Activated naive CD4-positive, alpha-beta T cell treated with anti-CD3 and anti-CD28 coated beads, Interleukin-2, amount 10 ng/mL, durations not matched to agents 7 days and 5 days (primary cell): ENCODE measurements at regions not wholly inside any gene's neighbourhood (a gene's known extent, or its start where the extent isn't known, plus 50 kb on each side); places are given as distances from the start of the nearest gene placed in this dataset.

Source experiments
- CTCF ChIA-PET: fragments of 350-600 bp; sonication (Branson Sonifier 250); formaldehyde crosslinking; loops from one replicate; lab custom pipeline; 2021; ENCODE audit warnings: antibody characterized with exemption; lab: Charles Lee
- DNase-seq: peaks from one replicate; pipeline ENCODE4 v3.0.0-alpha.2; 2020
- H3K27ac Mint-ChIP-seq: one replicate; pipeline ENCODE4 v1.8.0; 2021; ENCODE audit warnings: mild to moderate bottlenecking, moderate library complexity, mixed read lengths
- H3K27me3 Mint-ChIP-seq: one replicate; pipeline ENCODE4 v1.8.0; 2021; ENCODE audit warnings: mild to moderate bottlenecking, mixed read lengths
- H3K36me3 Mint-ChIP-seq: one replicate; pipeline ENCODE4 v1.8.0; 2021; ENCODE audit warnings: mixed read lengths
- H3K4me1 Mint-ChIP-seq: one replicate; pipeline ENCODE4 v1.8.0; 2021; ENCODE audit warnings: mixed read lengths
- H3K4me3 Mint-ChIP-seq: one replicate; pipeline ENCODE4 v1.8.0; 2021; ENCODE audit warnings: mild to moderate bottlenecking, moderate library complexity, mixed read lengths
- H3K9me3 Mint-ChIP-seq: one replicate; pipeline ENCODE4 v1.8.0; 2021; ENCODE audit warnings: mixed read lengths

- peaks cover 11% of the 10 kb centered on the region for H3K4me1 Mint-ChIP-seq
- CTCF ChIA-PET = no interaction called here
- H3K27ac Mint-ChIP-seq = no peak overlapping the region
- peaks cover 3% of the 10 kb centered on the region for H3K27me3 Mint-ChIP-seq
- H3K4me3 Mint-ChIP-seq = no peak overlapping the region
- H3K36me3 Mint-ChIP-seq = no peaks in the 10 kb centered on the region
- no peak for DNase-seq
- H3K9me3 Mint-ChIP-seq = no peaks in the 10 kb centered on the region
Measured at GRCh38 chr14:58752771-58753201, 115.0 kb downstream of the DACT1 start.

DNA sequence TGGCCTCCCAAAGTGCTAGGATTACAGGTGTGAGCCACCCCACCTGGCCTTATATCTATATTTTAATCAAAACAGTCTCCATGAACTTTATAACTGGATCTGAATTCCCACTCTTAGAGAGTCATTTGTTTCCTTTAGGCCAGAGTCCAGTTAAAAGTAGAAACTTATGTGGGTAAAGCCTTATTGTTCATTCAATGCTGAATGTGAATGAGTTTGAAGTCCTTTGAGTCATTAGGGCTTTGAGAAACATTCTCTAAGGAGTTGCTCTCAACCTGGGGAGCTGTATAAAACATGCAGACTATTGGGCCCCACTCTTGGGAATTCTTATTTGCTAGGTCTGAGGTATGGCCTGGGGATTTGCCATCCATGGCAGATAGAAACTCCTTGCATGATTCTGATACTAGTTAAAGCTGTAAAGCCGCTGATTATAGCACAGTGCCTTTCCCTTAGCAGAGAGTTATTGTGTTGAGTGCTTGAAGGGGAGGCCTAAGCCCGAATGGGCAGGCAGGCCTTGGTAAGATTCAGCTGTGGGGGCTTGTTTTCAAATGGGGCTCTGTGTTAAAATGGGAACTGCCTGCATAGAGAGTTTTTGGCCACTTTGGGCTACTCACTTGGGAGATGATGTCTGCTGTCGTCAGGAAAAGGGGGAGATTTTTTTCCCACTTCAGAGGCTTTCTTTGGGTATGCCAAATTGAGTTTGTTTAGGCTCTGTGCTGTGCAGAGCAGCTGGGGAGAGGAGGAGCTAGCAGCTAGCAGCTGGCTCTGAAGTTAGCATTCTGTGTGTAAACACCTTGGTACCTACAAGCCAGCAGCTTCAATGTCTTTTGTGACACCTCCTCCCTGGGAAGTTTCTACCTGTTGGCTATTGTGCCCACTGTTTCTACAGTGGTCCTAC lies 117.5 kb downstream of the DACT1 start:
- H3K9me3 Mint-ChIP-seq = no peaks in the 10 kb centered on the region
- no peaks in the 10 kb centered on the region for H3K36me3 Mint-ChIP-seq
- H3K4me3 Mint-ChIP-seq = no peak overlapping the region
- no peak overlapping the region for H3K27ac Mint-ChIP-seq
- peaks cover 3% of the 10 kb centered on the region for H3K27me3 Mint-ChIP-seq
- DNase-seq = no peak
- H3K4me1 Mint-ChIP-seq = no peaks in the 10 kb centered on the region
- CTCF ChIA-PET = no interaction called here

DNA sequence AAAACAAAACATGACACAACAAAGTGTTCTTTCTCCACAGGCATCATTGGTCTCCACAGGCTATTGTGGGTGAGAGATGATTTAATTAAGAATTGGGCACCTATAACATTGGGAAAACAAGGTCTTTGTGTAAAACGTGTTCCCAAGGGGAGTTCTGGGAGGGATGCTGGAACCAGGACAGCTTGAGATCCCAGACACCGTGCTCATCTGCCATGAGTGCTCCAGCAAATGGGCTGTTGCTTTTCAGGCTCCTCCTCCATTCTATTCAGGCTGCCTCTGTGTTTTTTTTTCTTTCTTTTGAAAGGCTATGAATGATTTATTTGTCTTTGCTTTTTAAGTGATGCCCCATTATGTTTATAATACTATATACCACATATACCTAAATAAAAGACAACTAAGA lies 122.4 kb downstream of the DACT1 start:
- no peak for DNase-seq
- Mint-ChIP-seq H3K9me3 (no peaks in the 10 kb centered on the region), H3K4me3 (no peak overlapping the region), H3K4me1 (no peaks in the 10 kb centered on the region), H3K36me3 (no peaks in the 10 kb centered on the region), H3K27me3 (no peaks in the 10 kb centered on the region), H3K27ac (no peak overlapping the region)
- CTCF ChIA-PET = no interaction called here

DNA sequence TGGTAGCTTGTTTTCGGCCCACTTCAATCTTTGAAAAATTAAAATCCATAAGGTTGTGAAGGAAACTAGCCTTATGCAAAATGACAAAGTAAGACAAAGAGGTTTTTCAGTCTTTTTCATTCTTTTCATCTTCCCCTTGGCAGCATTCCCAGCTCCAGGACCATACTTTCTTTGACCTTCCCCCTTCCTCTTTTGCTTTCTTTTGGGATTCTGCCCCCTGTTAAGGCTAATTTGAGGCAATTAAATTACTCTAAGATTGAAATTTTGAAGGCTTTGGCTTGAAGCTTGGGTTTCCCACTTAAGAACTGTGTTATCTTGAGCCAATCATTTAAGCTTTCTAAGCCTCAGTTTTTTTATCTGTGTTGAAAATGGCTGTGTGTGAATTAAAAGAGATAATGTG lies 124.9 kb downstream of the DACT1 start:
- no peaks in the 10 kb centered on the region for H3K27me3 Mint-ChIP-seq
- H3K36me3 Mint-ChIP-seq = no peaks in the 10 kb centered on the region
- CTCF ChIA-PET = no interaction called here

DNA sequence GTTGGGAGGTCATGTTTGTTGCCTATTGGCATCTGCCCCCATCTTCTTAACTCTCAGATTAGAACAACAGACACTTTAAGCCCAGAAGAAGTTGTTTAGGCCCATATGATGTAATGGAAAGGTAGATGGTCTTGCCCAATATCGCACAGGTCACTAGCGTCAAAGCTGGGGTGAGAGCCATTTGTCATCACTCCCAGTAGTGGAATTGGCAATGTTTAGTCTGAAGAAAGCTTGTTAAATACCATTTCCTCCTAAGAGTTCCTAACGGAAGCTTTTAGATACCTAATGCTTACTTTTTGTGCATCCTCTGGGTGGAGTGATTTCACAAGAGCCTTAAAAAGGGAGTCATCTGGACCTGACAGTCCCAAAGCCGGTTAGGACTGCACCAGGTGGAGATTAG lies 125.4 kb downstream of the DACT1 start:
- DNase-seq = no peak
- Mint-ChIP-seq H3K4me1 (no peaks in the 10 kb centered on the region), H3K27me3 (no peaks in the 10 kb centered on the region), H3K4me3 (no peak overlapping the region), H3K27ac (no peak overlapping the region), H3K36me3 (no peaks in the 10 kb centered on the region), H3K9me3 (no peaks in the 10 kb centered on the region)
- CTCF ChIA-PET = no interaction called here

More for the DNA sequence above, 124.9 kb downstream of the DACT1 start:
- H3K4me1 Mint-ChIP-seq = no peaks in the 10 kb centered on the region
- H3K27ac Mint-ChIP-seq = no peak overlapping the region
- no peak for DNase-seq
- H3K9me3 Mint-ChIP-seq = no peaks in the 10 kb centered on the region
- no peak overlapping the region for H3K4me3 Mint-ChIP-seq

DNA sequence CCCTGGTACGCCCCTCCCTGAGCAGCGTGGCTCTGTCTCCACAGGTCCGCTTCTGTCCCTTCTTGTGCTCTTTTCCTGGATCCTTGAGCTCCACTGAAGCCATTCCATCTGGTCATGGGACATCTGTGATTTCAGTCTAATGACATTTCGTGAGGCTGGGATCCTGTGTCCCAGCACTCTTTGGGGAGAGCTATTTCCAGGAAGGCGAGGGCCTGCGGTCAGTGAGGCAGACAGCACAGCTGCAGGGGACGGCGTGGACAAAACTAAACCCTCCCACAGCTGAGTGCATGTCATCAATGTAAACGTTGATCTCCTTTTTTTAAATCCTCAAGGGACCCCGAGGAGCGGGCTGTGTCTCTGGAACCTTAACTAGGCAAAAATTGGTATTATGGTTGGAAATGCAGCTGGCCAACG lies 127.7 kb downstream of the DACT1 start:
- no peaks in the 10 kb centered on the region for H3K27me3 Mint-ChIP-seq
- CTCF ChIA-PET = no interaction called here
- no peak overlapping the region for H3K4me3 Mint-ChIP-seq
- no peak for DNase-seq
- H3K4me1 Mint-ChIP-seq = no peaks in the 10 kb centered on the region
- H3K9me3 Mint-ChIP-seq = no peaks in the 10 kb centered on the region
- H3K36me3 Mint-ChIP-seq = no peaks in the 10 kb centered on the region
- H3K27ac Mint-ChIP-seq = no peak overlapping the region

DNA sequence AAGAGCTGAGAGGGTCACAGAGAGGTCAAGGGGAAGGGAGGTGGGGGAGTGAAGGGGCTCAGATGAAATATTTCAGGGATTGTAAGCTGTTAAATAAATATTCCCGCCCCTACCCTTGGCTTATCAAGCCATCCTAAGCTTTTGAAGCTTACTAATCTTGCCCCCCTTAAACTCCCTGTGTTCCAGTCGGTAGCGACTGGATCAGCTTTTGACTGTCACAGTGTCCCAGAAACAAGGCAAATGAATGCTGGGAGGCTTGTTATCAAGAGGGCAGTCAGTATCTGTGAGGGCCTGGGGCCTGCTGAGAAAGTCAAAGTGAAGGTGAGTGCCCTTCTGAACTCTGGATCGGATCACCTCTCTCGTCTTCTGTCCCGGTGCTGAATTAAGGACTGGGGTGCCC lies 128.1 kb downstream of the DACT1 start:
- no peak overlapping the region for H3K4me3 Mint-ChIP-seq
- DNase-seq = no peak
- no peaks in the 10 kb centered on the region for H3K9me3 Mint-ChIP-seq
- H3K27ac Mint-ChIP-seq = no peak overlapping the region
- CTCF ChIA-PET = no interaction called here
- no peaks in the 10 kb centered on the region for H3K27me3 Mint-ChIP-seq
- H3K4me1 Mint-ChIP-seq = no peaks in the 10 kb centered on the region
- no peaks in the 10 kb centered on the region for H3K36me3 Mint-ChIP-seq

DNA sequence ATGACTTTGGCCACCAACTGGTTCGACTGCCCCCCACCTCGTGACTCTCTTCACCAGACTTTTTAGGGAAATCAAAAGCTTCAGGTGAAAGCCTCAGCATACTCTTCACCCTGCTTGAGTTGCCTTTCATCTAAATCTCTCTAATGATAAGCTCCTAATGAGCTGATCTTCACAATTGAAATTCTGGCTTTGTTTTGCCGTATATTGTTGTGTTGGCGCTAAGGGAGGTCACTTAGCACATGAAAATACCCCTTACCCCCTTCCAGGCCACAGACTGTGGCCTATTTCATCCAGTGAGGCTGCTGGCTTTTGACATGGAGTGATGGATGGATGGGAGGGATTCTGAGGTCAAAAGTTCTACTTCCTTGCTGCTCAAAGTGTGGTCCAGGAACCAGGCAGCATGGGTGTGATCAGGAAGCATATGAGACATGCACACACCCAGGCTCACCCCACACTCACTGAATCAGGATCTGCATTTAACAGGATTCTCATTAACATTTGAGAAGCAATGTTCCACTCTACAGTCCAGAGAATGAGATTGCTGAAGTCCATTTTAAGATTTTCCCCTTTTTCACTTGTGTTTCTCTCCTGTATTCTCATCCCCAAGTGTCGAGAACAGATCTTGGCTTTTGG lies 131.4 kb downstream of the DACT1 start:
- Mint-ChIP-seq H3K4me1 (no peaks in the 10 kb centered on the region), H3K27me3 (no peaks in the 10 kb centered on the region), H3K36me3 (no peaks in the 10 kb centered on the region), H3K27ac (no peak overlapping the region), H3K4me3 (no peak overlapping the region), H3K9me3 (no peaks in the 10 kb centered on the region)
- CTCF ChIA-PET = no interaction called here
- no peak for DNase-seq

DNA sequence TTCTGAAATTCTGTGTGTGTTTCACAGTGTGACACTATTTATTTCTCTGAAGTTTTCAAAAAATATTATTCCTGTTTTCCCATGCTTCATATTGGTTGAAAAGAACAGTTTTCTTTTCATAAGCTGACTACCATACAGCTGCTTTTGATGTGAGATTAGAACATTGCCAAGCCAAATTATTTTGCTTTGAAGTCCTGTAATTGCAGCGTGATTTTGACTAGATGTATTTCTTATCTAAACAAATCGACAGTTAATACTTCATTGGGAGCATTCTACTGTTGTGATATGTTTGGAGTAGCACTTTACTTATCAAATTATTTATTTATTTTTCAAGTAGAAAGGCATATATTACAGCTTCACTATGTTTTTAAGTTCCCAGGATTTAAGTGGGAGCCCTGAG lies 132.0 kb downstream of the DACT1 start:
- CTCF ChIA-PET = no interaction called here

GRCh38 chr14:58770491-58770982 lies 132.8 kb downstream of the DACT1 start:
- Mint-ChIP-seq H3K27me3 (no peaks in the 10 kb centered on the region), H3K36me3 (no peaks in the 10 kb centered on the region), H3K4me1 (no peaks in the 10 kb centered on the region), H3K4me3 (no peak overlapping the region), H3K9me3 (no peaks in the 10 kb centered on the region), H3K27ac (no peak overlapping the region)
- DNase-seq = no peak
- CTCF ChIA-PET = no interaction called here

More for the DNA sequence above, 132.0 kb downstream of the DACT1 start:
- Mint-ChIP-seq H3K9me3 (no peaks in the 10 kb centered on the region), H3K4me1 (no peaks in the 10 kb centered on the region), H3K36me3 (no peaks in the 10 kb centered on the region), H3K27me3 (no peaks in the 10 kb centered on the region), H3K4me3 (no peak overlapping the region), H3K27ac (no peak overlapping the region)
- DNase-seq = no peak

GRCh38 chr14:58771016-58771415 lies 133.3 kb downstream of the DACT1 start:
- Mint-ChIP-seq H3K4me1 (no peaks in the 10 kb centered on the region), H3K27me3 (no peaks in the 10 kb centered on the region), H3K36me3 (no peaks in the 10 kb centered on the region), H3K27ac (no peak overlapping the region), H3K9me3 (no peaks in the 10 kb centered on the region), H3K4me3 (no peak overlapping the region)
- DNase-seq = no peak
- CTCF ChIA-PET = no interaction called here

DNA sequence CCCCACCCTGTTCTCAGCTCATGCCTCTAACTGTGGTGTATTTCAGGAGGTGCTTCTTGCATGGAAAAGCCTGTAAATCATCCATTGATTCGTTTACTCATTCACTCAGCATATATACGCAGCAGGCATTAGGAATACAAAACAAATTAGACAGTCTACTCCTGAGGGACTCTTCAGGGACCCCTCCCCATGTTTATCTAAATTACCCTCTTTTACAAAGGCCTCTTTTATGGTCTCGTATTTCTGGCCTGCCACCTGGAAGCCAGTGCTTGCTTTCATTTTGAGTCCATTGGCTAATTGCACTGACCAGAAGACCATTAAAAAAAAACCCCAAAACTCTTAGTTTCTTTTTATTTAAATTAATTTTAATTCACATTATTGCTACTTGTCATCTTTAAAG lies 134.4 kb downstream of the DACT1 start:
- Mint-ChIP-seq H3K27ac (no peak overlapping the region), H3K36me3 (no peaks in the 10 kb centered on the region), H3K4me3 (no peak overlapping the region), H3K27me3 (no peaks in the 10 kb centered on the region), H3K4me1 (no peaks in the 10 kb centered on the region), H3K9me3 (no peaks in the 10 kb centered on the region)
- DNase-seq = no peak
- CTCF ChIA-PET = no interaction called here

DNA sequence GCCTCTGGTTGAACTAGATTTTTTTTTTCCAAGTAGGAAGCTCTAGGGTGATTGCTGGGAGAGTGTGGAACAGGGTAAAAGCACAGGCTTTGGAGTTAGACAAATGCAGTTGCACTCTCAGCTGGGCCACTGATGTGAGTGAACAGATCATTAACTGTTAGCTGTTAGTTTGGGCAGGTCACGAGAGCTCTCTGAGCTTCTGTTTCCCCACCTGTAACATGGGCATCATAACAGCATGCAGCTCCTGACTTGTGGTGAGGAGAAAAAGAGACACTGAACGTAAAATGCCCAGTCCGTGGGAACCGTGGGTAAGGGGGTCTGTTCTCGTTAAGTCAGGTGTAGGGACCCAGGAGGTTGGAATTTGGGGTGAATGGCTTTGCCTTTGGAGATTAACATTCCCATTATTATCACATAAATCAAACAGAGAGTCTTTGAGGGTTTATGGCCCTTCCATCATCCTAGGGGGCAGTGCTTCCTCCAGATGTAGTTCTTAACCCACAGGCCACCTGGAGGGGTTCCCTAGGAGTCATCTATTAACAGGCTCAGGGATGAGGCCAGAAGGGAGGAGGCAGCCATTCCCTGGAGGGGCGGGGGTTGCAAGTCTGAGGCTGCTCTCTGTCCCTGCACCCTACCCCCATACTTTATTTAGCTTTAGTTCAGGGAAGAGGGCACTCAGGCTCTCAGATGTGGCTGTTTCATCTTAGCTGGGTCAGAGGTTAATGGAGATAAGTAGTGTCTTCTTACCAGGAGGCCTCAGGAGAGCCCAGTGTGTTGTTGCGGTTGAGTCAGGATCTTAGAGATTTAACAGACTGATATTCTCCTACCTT lies 135.2 kb downstream of the DACT1 start:
- no peak overlapping the region for H3K27ac Mint-ChIP-seq
- CTCF ChIA-PET = no interaction called here
- H3K9me3 Mint-ChIP-seq = no peaks in the 10 kb centered on the region
- no peaks in the 10 kb centered on the region for H3K4me1 Mint-ChIP-seq
- H3K36me3 Mint-ChIP-seq = no peaks in the 10 kb centered on the region
- H3K4me3 Mint-ChIP-seq = no peak overlapping the region
- no peaks in the 10 kb centered on the region for H3K27me3 Mint-ChIP-seq
- DNase-seq = no peak

GRCh38 chr14:58774531-58774930 lies 136.8 kb downstream of the DACT1 start:
- H3K9me3 Mint-ChIP-seq = no peaks in the 10 kb centered on the region
- CTCF ChIA-PET = no interaction called here
- H3K27me3 Mint-ChIP-seq = no peaks in the 10 kb centered on the region
- H3K4me1 Mint-ChIP-seq = no peaks in the 10 kb centered on the region
- H3K27ac Mint-ChIP-seq = no peak overlapping the region
- no peak overlapping the region for H3K4me3 Mint-ChIP-seq
- DNase-seq = no peak
- no peaks in the 10 kb centered on the region for H3K36me3 Mint-ChIP-seq
